NCI-H69 (cell line): ENCODE measurements at regions not wholly inside any gene's neighbourhood (a gene's known extent, or its start where the extent isn't known, plus 50 kb on each side); places are given as distances from the start of the nearest gene placed in this dataset.

Experiments
- DNase-seq: peaks from one replicate; lab custom pipeline; 2025; lab: John Stamatoyannopoulos, UW

DNA sequence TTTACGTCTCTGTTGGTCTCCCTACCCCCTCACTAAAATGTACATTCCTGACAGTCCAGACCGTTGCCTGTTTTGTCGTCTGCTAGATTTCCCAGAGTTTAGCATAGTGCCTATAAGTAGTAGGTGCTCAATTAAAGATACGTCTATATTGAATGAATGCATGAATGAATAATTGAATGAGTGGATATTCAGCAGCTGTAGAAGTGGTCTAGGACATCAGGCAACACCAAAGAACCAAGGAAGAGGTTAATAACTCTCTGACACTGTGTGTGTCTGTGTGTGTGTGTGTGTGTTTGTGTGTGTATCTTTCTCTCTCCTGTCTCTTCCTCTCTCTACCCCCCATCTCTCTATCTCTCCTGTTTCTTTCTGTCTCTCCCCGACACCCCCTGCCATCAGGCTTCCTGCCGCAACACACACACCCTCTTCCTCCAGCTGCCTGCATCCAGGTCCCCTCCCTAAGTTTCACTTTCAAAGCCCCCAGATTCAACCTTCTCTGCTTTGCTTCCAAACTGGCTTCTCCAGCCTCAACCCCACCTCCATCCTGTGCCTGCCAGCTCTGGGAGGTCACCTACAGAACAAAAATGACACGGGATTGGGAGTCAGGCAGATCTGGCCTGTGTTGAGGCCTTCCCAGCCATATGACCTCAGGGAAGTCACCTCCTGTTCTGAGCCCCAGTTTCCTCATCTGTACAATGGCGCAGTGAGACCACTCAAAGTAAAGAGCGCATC is 119.9 kb upstream of the NCOR2 start:
- DNase-seq: peak; percentile 30

DNA sequence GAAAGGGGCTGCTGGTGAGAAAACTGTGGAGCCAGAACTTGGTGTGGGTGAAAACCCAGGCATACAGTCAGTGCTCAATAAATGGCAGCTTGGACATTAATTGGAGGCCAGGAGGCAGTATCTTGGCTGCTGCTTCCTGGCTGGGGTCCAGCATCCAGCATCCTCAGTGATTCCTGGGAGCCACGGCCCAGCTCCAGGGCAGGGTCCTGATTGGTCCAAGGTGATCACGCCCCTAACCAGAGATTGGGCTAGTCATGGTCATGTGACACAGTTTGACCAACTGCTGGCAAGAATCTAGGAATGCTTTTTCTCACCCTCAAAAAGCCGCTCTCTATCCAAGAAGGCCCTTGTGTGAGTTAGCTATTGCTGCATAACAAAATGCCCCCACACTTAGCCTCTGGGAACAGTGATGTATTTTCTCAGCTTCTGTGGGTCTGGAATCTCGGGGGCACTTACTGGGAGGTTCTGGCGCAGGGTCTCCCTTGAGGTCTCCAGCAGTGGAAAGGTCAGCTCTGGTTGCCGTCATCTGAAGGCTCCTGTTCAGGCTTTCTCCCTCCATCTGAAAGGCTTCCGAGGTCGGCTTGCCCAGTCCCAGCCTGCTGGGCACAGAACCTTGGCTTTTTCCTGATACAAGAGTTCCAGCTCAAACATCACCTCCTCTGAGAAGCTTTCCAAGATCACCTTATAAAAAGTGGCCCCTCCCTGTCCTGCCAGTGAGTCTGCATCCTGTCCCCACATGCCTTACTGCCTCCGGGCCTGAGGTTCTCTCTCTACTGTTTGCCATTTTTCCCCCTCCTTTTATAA is 119.2 kb upstream of the NCOR2 start:
- DNase-seq: no peak

DNA sequence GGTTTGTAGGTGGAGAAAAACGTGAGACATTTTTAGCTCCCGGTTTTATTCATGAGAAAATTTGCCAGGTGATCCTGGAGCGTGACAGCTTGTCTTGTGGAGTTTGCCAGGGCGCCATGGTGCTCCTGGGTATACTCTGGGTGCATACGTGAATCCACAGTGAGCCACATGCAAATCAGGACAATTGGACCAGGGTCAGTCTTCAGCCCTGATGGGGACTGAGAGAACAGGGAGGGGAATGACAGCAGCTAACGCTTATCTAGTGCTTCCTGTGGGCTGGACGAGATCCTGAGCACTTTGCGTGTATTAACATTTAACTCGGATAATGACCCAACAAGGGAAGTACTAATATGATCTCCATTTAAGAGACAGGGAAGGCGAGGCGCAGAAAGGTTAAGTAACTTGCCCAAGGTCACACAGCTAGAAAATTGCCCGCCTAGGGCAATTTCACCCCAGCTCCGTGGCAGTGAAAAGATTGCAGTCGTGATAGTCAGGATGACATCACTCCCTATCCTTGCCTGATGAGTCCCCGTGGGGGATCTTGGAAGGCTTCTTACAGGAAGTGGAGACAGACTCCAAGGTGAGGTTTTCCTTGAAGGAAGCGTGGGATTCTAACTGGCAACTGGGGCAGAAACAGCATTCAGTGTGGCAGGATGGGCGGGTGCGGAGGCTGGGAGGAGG is 118.4 kb upstream of the NCOR2 start:
- peak; percentile 45 for DNase-seq

- DNase-seq: no peak
These were observed 117.7 kb upstream of the NCOR2 start for GRCh38 chr12:124684971-124685688.

GRCh38 chr12:124684496-124684895 is 117.1 kb upstream of the NCOR2 start:
- no peak for DNase-seq

DNA sequence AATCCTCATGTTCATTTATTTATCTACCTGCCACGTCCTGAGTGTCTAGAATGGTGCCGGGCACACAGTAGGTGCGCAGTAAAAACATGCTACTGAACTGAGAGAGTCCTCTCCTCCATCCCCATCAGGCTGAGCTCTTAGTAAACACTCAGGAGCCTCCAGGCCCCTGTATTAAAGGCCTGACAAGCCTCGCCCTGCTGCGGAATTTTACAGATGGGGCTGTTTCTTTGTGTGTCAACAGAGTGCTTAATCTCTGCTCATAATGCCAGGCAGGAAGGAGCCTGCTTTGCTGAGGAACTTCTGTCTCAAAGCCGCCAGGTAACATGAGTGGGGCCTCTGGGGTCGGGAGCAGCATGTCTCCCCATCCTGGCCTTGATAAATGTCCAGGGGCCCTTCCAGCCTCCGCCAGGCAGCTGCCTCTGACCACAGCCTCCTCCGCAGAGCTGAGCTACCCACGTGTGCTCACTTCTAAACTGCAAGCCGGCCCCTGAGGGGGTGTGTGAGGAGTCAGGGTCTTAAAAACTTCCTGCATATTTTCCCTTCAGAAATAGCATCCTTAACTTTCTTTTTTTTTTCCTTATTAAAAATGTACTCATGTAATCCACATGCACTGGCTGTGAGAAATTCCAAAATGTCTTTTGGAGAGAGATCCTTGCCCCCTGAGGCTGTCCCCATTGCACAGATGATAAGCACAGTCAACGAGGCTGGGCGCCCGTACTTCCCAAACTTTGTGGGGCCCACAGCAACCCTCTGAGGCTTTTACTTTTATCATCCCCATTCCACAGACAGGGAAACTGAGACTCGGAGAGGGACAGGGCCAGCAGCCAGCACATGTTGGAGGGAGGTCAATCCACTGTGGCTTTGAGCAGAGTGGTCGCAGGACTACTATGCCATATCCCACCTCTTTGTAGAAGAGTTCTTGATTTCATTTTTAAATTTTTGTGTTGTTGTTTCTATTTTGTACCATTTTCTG is 116.0 kb upstream of the NCOR2 start:
- DNase-seq: peak; percentile 44

DNA sequence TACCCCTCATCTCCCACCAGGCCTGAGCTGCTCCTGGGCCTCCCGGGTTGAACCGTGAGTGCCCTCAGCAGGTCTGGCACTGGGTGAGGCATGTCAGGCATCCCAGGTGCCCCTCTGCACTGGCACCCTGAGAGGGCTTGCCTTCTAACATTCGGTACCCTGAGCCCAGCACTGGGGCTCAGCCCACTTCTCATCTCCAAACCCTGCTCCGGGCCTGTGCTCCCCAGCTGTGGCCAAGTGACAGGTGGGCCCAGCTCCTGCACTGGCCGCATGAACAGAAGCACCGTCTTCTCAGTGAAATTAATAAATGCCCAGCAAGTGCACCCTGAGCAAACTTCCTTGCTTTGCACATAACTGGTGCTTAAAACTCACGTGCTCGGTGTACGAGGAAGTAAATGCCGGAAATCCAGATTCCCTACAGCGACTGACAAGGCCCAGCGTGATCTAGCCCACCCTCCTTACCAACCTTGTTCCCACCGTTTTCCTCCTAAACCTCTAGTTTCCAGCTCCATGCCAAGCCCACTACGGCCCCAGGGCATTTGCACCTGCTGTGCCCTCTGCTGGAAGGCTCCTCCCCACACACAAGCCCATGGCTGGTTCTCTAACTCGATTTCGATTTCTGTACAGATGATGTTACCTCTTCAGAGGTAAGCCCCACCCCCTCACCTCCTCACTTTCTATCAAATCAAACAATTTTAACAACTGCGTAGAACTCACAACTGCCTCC is 115.2 kb upstream of the NCOR2 start:
- DNase-seq: peak; percentile 34

- DNase-seq: no peak
These were observed 114.5 kb upstream of the NCOR2 start for GRCh38 chr12:124681779-124682391.

DNA sequence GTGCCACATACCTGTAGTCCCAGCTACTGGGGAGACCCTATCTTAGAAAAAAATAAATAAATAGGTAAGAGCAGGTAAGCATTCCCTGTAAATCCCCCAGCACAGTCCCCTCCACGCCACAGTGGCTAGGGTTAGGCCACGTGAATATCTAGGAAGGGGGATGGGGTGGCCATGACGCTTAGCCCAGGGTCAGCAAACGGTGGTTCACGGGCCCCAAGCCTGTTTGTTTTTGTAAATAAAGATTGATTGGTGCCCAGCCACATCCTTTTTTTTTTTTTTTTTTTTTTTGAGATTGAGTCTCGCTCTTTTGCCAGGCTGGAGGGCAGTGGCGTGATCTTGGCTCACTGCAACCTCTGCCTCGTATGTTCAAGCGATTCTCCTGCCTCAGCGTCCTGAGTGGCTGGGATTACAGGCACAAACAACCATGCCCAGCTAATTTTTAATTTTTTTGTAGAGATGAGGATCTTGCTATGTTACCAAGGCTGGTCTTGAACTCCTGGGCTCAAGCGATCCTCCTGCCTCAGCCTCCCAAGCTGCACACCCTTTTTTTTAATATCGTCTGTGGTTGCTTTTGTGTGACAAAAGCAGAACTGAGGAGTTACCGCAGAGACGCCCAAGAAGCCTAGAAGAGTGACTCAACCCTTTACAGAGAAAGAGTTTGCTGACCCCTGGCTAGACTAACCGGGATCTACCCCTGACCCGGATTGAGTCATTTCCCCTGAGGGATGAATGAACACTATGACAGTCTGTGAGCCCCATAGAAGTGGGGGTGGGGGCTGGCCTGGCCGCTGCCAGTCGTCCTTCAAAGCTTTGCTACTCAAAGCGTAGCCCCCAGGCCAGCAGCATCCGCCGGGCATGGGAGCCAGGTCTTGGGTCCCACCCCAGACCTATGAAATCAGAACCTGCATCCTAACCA is 113.7 kb upstream of the NCOR2 start:
- DNase-seq: peak; percentile 42

- no peak for DNase-seq
These were observed 112.3 kb upstream of the NCOR2 start for GRCh38 chr12:124679533-124680371.

- DNase-seq: no peak
These were observed 111.6 kb upstream of the NCOR2 start for GRCh38 chr12:124679047-124679446.

DNA sequence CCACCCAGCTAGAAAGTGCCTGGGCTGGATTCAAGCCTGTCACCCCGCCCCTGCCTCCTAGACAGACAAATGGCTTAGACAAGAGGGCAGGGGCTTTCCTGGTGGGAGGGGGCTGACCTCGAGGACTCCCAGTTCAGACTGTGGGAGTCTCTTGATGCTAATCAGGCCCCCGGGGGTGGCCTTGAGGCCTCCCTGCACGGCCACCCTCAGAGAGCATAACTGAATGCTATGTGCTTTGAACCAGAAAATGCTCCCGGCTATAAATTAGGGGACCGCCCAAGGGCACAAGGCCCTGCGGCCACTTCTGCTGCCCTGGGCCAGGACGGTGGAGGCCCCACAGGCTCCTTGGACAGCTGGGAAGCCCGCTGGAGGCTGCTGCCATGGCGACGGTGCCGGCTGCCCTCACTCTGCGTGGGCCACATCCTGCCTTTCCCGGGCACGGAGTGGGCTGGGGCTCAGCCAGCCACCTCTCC is 111.0 kb upstream of the NCOR2 start:
- DNase-seq: peak; percentile 55

DNA sequence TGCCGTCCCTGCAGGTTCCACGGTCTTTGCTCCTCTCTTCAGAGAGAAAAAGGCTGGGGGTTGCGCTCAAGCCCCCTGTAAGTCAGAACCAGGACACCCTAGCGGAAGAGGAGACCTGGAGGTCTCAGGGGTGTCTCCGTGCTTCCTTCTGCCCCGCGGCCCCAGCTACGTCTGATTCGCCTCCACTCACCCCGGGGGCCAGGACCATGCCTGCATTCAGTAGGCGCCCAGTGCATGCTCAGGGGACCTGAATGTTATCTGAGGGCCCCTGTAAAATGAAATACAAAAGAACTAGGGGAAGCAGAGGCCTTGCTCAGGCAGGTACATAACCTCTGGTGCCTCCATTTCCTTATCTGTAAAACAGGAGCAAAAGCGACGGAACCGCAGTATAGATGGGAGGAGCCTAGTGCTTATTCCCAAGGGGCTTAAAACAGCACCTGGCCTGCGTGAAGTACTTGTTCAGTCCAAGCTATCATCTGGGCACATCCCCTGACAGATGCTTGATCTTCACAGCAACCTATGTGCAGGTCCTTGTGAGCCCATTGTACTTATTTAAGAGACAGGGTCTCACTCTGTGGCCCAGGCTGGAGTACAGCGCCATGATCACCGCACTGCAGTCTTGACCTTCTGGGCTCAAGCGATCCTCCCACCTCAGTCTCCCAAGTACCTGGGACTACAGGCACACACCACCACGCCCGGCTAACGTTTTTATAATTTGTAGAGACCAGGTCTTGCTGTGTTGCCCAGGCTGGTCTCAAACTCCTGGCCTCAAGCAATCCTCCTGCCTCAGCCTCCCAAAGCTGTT is 110.3 kb upstream of the NCOR2 start:
- peak; percentile 36 for DNase-seq

- no peak for DNase-seq
These were observed 109.5 kb upstream of the NCOR2 start for GRCh38 chr12:124676714-124677462.

DNA sequence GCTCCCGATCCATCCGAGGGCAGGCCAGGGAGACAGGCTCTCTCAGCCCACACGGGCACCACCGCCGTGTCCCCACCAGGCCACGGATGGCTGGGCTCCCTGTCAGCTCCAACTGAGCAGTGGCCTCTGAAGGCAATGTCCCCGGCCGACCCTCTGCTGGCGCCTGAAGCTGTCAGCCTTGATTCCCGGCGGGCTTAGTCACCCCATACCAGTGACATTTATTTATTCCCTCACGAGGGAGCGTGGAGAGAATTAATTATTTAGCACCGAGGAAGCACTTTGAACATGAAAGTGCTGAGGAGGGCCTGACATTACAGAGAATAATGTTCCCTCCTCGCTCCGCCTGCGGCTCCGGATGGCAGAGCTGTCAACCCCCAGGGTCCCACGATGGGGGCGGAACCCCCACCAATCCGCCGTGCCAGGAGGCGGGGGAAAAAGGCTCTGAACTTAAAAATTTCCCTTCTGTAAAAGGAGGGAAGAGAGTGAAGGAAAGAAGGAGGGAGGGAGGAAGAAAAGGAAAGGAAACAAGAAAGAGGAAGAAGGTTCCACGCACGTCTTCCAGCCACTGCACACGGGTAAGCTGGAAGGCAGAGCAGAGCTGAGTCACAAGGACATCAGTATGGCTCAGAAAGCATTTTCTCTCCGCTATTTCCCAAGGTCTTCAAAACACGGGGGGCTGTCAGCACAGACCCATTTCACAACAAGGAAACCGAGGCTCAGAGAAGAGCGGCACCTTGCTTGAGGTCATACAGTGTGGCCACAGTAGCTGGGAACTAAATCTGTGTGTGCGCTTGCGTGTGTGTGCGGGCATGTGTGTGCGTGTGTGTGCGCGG is 108.7 kb upstream of the NCOR2 start:
- no peak for DNase-seq
